ENCODE measurements at regions not wholly inside any gene's neighbourhood (a gene's known extent, or its start where the extent isn't known, plus 50 kb on each side); places are given as distances from the start of the nearest gene placed in this dataset.

DNA sequence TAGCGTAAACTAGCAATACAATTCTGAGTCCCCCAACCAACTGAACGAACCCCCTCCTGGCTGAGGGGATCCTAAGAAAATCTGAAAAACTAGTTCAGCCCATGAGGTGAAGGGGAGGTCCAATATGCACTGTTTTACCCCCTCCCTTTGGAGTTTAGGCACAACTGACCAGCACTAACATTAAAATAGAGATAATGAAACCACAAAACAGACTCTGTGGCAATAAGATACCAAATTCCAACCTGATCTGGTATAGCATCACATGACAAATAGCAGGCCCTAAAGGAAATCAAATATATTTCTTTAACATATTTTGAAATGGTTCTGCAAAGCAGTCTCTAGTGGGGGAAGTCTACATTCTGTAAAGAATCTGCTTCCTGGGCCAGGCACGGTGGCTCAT is 522.5 kb downstream of the TYW1 start:
- 90% methylated on average over 3 of the region's 3 CpGs; no CpG with 5 or more reads in 1 of the 2 experiments for WGBS, 2 experiments (ENCODE audit: extremely low coverage in 1 of 2, insufficient coverage in 1 of 2, insufficient read length in 1 of 2, insufficient replicate concordance in 2 of 2, low coverage in 1 of 2, low lambda C conversion rate in 2 of 2, missing lambda C conversion rate in 1 of 2)
- H4K91ac ChIP-seq (replicated peaks; ENCODE audit: insufficient read length, low read length): no peak overlapping the region
- H3K14ac ChIP-seq (ENCODE audit: insufficient read length): no peak overlapping the region
- no peak overlapping the region for H3K27ac ChIP-seq (ENCODE audit: low read depth, low read length)
- H3K23ac ChIP-seq (ENCODE audit: insufficient read length): no peak overlapping the region
- no peak overlapping the region for H3K4me2 ChIP-seq (ENCODE audit: insufficient read depth in 1 of 2, low read depth in 2 of 2, low read length in 2 of 2)
- H2BK15ac ChIP-seq (ENCODE audit: low read length): no peak overlapping the region
- H3K4ac ChIP-seq (replicated peaks; ENCODE audit: insufficient read length, low read depth, low read length): no peak overlapping the region
- no peaks in the 10 kb centered on the region for H3K79me2 ChIP-seq (ENCODE audit: control insufficient read depth in 1 of 2, insufficient read depth in 2 of 2, low read length in 2 of 2)
- H3K36me3 ChIP-seq (ENCODE audit: control insufficient read depth in 2 of 4, insufficient read depth in 4 of 4, low read length in 3 of 4): no peaks in the 10 kb centered on the region; a peak in 1 of 8 replicates
- FAIRE-seq: no peak
- H3K4me3 ChIP-seq (ENCODE audit: extremely low read depth in 1 of 4, insufficient read depth in 2 of 4, low read depth in 3 of 4, low read length in 4 of 4): no peak overlapping the region
- H2BK5ac ChIP-seq (ENCODE audit: low read depth, low read length): no peak overlapping the region
- POLR2A ChIA-PET (ENCODE audit: partially characterized antibody): interaction anchor here (0.6 kb wide), 1 partner anchor 14 kb away, joined by 3 read pairs; no protein-coding TSS in a partner anchor
- no peaks in the 10 kb centered on the region for H3K79me1 ChIP-seq (ENCODE audit: low read depth, low read length)
- H2BK20ac ChIP-seq (ENCODE audit: low read length): no peak overlapping the region
- peaks cover 13 to 21% of the 10 kb centered on the region in 2 experiments for H3K9me3 ChIP-seq (ENCODE audit: insufficient read depth in 2 of 2, low read depth in 1 of 2, low read length in 1 of 2)
- H3K56ac ChIP-seq (replicated peaks; ENCODE audit: insufficient read length, low read depth, low read length): no peak overlapping the region
- H4K20me1 ChIP-seq (replicated peaks in 1 of 2; ENCODE audit: control insufficient read depth in 1 of 2, insufficient read depth in 2 of 2, low read length in 2 of 2): no peaks in the 10 kb centered on the region
- no peaks in the 10 kb centered on the region for H3K27me3 ChIP-seq (replicated peaks in 1 of 4; ENCODE audit: control insufficient read depth in 3 of 4, extremely low read depth in 1 of 4, insufficient read depth in 3 of 4, low read length in 3 of 4)
- no peak overlapping the region for H2BK120ac ChIP-seq (replicated peaks; ENCODE audit: low read depth, low read length)
- H3K4me1 ChIP-seq (replicated peaks in 1 of 4; ENCODE audit: control insufficient read depth in 3 of 4, insufficient read depth in 4 of 4, low read length in 3 of 4): no peaks in the 10 kb centered on the region
- H2AK5ac ChIP-seq (ENCODE audit: low read depth, low read length): no peak overlapping the region
- no peak overlapping the region for H4K5ac ChIP-seq (ENCODE audit: insufficient read length, low read depth, low read length)
- CTCF ChIA-PET (ENCODE audit: partially characterized antibody): interaction anchor here (1.0 kb wide), 1 partner anchor 141 kb away, joined by 3 read pairs; no protein-coding TSS in a partner anchor
- no peak overlapping the region for H2BK12ac ChIP-seq (ENCODE audit: low read depth, low read length)
- H4K8ac ChIP-seq (ENCODE audit: extremely low read depth, insufficient read depth, low read length): no peak overlapping the region
- H3K23me2 ChIP-seq (ENCODE audit: low read depth, low read length): no peaks in the 10 kb centered on the region
- no peak overlapping the region for H2AFZ ChIP-seq (ENCODE audit: low read length)
- no peak overlapping the region for H3K18ac ChIP-seq (ENCODE audit: extremely low read depth, low read length)
- DNase-seq (ENCODE audit: low read depth in 1 of 2, low spot score in 2 of 2): no peak
- no peak overlapping the region for H3K9ac ChIP-seq (replicated peaks in 1 of 4; ENCODE audit: extremely low read depth in 1 of 4, low read depth in 3 of 4, low read length in 3 of 4)
- TF ChIP-seq CREB1 (IDR thresholded peaks at IDR 0.05) (no peak), MAX (IDR thresholded peaks at IDR 0.05) (no peak), TEAD4 (IDR thresholded peaks at IDR 0.05; ENCODE audit: low read depth, low read length) (no peak), ZNF274 (IDR thresholded peaks at IDR 0.05; ENCODE audit: borderline replicate concordance, extremely low read depth, low read length) (no peak), ATF3 (IDR thresholded peaks at IDR 0.05; ENCODE audit: insufficient read depth, low read depth, low read length) (no peak), GABPA (IDR thresholded peaks at IDR 0.05; ENCODE audit: borderline replicate concordance, insufficient read depth, low read length) (no peak), SP2 (IDR thresholded peaks at IDR 0.05; ENCODE audit: low read length) (no peak), EP300 (IDR thresholded peaks at IDR 0.05; ENCODE audit: borderline replicate concordance in 1 of 2, low read depth in 2 of 2, low read length in 2 of 2) (no peak), KDM5A (IDR thresholded peaks at IDR 0.05; ENCODE audit: low read length) (no peak), CTBP2 (IDR thresholded peaks at IDR 0.05; ENCODE audit: borderline replicate concordance, insufficient read depth, insufficient read length, low read length) (no peak), E2F6 (IDR thresholded peaks at IDR 0.05) (no peak), KDM1A (IDR thresholded peaks at IDR 0.05; ENCODE audit: borderline replicate concordance, low read length) (no peak), HDAC2 (IDR thresholded peaks at IDR 0.05; ENCODE audit: borderline replicate concordance in 1 of 2, low read depth in 2 of 2, low read length in 2 of 2) (no peak)

All from H1 (cell line).